DOHH2 (cell line): ENCODE measurements at regions not wholly inside any gene's neighbourhood (a gene's known extent, or its start where the extent isn't known, plus 50 kb on each side); places are given as distances from the start of the nearest gene placed in this dataset.

ENCODE experiments used
- H3F3A ChIP-seq: fragments of 200-600 bp; sonication (generic), shearing (Covaris generic); 2 replicates; pipeline ENCODE4 v1.6.0; 2016; ENCODE audit warnings: antibody characterized with exemption, mild to moderate bottlenecking; ENCODE audit not compliant: control insufficient read depth, insufficient read depth
- H3K27ac ChIP-seq: fragments of 200-600 bp; sonication (generic); 2 replicates; pipeline ENCODE4 v1.5.1; 2014; ENCODE audit warnings: low read depth, mild to moderate bottlenecking, low read length, moderate library complexity
- H3K27me3 ChIP-seq: fragments of 200-600 bp; sonication (generic); 2 replicates; pipeline ENCODE4 v1.6.1; 2014; ENCODE audit warnings: mild to moderate bottlenecking, low read length, mixed read lengths; ENCODE audit not compliant: control insufficient read depth
- H3K36me3 ChIP-seq: fragments of 200-600 bp; sonication (generic); 2 replicates; pipeline ENCODE4 v1.6.1; 2014; ENCODE audit warnings: mild to moderate bottlenecking, low read length, moderate library complexity, mixed read lengths; ENCODE audit not compliant: control insufficient read depth
- H3K4me1 ChIP-seq: fragments of 200-600 bp; sonication (generic); 2 replicates; pipeline ENCODE4 v1.6.1; 2014; ENCODE audit warnings: mild to moderate bottlenecking, low read length, mixed read lengths; ENCODE audit not compliant: control insufficient read depth
- H3K4me2 ChIP-seq: fragments of 200-600 bp; sonication (generic); 2 replicates; pipeline ENCODE4 v1.6.0; 2014; ENCODE audit warnings: mild to moderate bottlenecking, low read length, moderate library complexity
- H3K4me3 ChIP-seq: fragments of 200-600 bp; sonication (generic); 2 replicates; pipeline ENCODE4 v1.5.1; 2014; ENCODE audit warnings: mild to moderate bottlenecking, low read length, mixed read lengths
- H3K79me2 ChIP-seq: fragments of 200-600 bp; sonication (generic); 2 replicates; pipeline ENCODE4 v1.6.1; 2014; ENCODE audit warnings: mild to moderate bottlenecking, low read length, mixed read lengths; ENCODE audit not compliant: control insufficient read depth
- H3K9me2 ChIP-seq: fragments of 200-600 bp; sonication (generic); replicated peaks from 2 replicates; pipeline ENCODE4 v1.6.1; 2014; ENCODE audit warnings: mild to moderate bottlenecking, low read length, mixed read lengths; ENCODE audit not compliant: control insufficient read depth
- H3K9me3 ChIP-seq: fragments of 200-600 bp; sonication (generic); 2 replicates; pipeline ENCODE4 v1.6.1; 2014; ENCODE audit warnings: antibody characterized with exemption, low read length, mixed read lengths; ENCODE audit not compliant: control insufficient read depth, insufficient read depth
- H4K20me1 ChIP-seq: fragments of 200-600 bp; sonication (generic); 2 replicates; pipeline ENCODE4 v1.6.0; 2014; ENCODE audit warnings: low read depth, mild to moderate bottlenecking, antibody characterized with exemption, low read length, moderate library complexity; ENCODE audit not compliant: control insufficient read depth, insufficient read depth
- CTCF ChIP-seq: fragments of 200-600 bp; sonication (generic); IDR thresholded peaks from one replicate; pipeline ENCODE4 v1.5.1; 2014; ENCODE audit warnings: antibody characterized with exemption, mild to moderate bottlenecking, low read depth, low read length; ENCODE audit not compliant: poor library complexity, severe bottlenecking
- EZH2phosphoT487 ChIP-seq: fragments of 200-600 bp; sonication (generic); IDR thresholded peaks from 2 replicates; pipeline ENCODE4 v1.6.1; 2017; ENCODE audit warnings: borderline replicate concordance, mild to moderate bottlenecking, antibody characterized with exemption, low read length, moderate library complexity, mixed read lengths

- Histone ChIP-seq H4K20me1 (no peaks in the 10 kb centered on the region), H3F3A (no peaks in the 10 kb centered on the region), H3K27me3 (no peaks in the 10 kb centered on the region), H3K79me2 (no peaks in the 10 kb centered on the region), H3K36me3 (no peaks in the 10 kb centered on the region), H3K9me3 (no peaks in the 10 kb centered on the region), H3K27ac (no peak overlapping the region), H3K4me2 (no peak overlapping the region), H3K4me1 (peaks cover 10% of the 10 kb centered on the region), H3K9me2 (no peaks in the 10 kb centered on the region), H3K4me3 (no peak overlapping the region)
- TF ChIP-seq EZH2phosphoT487 = no peak
- no peak for TF ChIP-seq CTCF
These were observed 371.9 kb downstream of the IRS1 start for GRCh38 chr2:226427538-226428307.

- H3K27me3 ChIP-seq = no peaks in the 10 kb centered on the region
- H3K4me3 ChIP-seq = no peak overlapping the region
- TF ChIP-seq CTCF (no peak), EZH2phosphoT487 (no peak)
- H3K36me3 ChIP-seq = no peaks in the 10 kb centered on the region
- peaks cover 10% of the 10 kb centered on the region for H3K4me1 ChIP-seq
- no peaks in the 10 kb centered on the region for H3K9me2 ChIP-seq
- no peaks in the 10 kb centered on the region for H3F3A ChIP-seq
- H3K27ac ChIP-seq = no peak overlapping the region
- H3K4me2 ChIP-seq = no peak overlapping the region
- H4K20me1 ChIP-seq = no peaks in the 10 kb centered on the region
- no peaks in the 10 kb centered on the region for H3K9me3 ChIP-seq
- H3K79me2 ChIP-seq = no peaks in the 10 kb centered on the region
These were observed 373.3 kb downstream of the IRS1 start for GRCh38 chr2:226426292-226426736.

DNA sequence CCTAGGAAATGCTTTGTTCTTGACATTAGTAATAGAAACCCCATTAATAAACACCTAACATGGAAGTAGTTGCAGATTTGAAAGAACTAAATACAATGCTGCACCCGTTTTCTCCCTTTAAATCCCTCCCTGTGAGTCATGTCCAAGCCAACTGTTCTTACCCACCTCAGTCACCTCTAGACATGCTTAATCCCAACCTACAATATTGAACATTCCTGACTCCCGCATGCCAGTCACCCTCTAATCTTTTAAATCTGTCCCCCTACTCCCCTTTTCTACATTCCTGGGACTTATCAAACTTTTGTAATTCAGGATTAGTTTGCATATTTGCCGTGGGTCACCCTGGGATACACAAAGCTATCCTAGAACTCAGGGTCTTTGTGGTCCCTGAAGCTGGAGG lies 374.6 kb downstream of the IRS1 start:
- Histone ChIP-seq H3K9me3 (no peaks in the 10 kb centered on the region), H3K4me3 (no peak overlapping the region), H3K36me3 (no peaks in the 10 kb centered on the region), H3F3A (no peaks in the 10 kb centered on the region), H3K27ac (no peak overlapping the region), H3K4me1 (peaks cover 10% of the 10 kb centered on the region), H3K79me2 (no peaks in the 10 kb centered on the region), H4K20me1 (no peaks in the 10 kb centered on the region), H3K27me3 (no peaks in the 10 kb centered on the region), H3K9me2 (no peaks in the 10 kb centered on the region), H3K4me2 (no peak overlapping the region)
- no peak for TF ChIP-seq EZH2phosphoT487
- no peak for TF ChIP-seq CTCF
